ENCODE measurements at regions not wholly inside any gene's neighbourhood (a gene's known extent, or its start where the extent isn't known, plus 50 kb on each side); places are given as distances from the start of the nearest gene placed in this dataset.

- in situ Hi-C loops (cut with HindIII; ENCODE audit: low pct_unique_long_range_greater_than_20kb, low sequenced_read_pairs) = no loop called here
- DNase-seq (ENCODE audit: low read depth in 1 of 2, low spot score in 1 of 2) = no peak
- TF ChIP-seq JUND (IDR thresholded peaks at IDR 0.05; ENCODE audit: low read depth) = no peak
Measured at GRCh38 chr5:57818397-57818796, 335.8 kb upstream of the ACTBL2 start.

- in situ Hi-C loops (cut with HindIII; ENCODE audit: low pct_unique_long_range_greater_than_20kb, low sequenced_read_pairs) = no loop called here
- no peak for DNase-seq (ENCODE audit: low read depth in 1 of 2, low spot score in 1 of 2)
- no peak for TF ChIP-seq JUND (IDR thresholded peaks at IDR 0.05; ENCODE audit: low read depth)
Measured at GRCh38 chr5:57817924-57818323, 335.3 kb upstream of the ACTBL2 start.

GRCh38 chr5:57817001-57817453 is 334.4 kb upstream of the ACTBL2 start:
- no peak for TF ChIP-seq JUND (IDR thresholded peaks at IDR 0.05; ENCODE audit: low read depth)
- in situ Hi-C loops (cut with HindIII; ENCODE audit: low pct_unique_long_range_greater_than_20kb, low sequenced_read_pairs) = no loop called here
- peak in 1 of 2 experiments; percentile 47 for DNase-seq (ENCODE audit: low read depth in 1 of 2, low spot score in 1 of 2)

- in situ Hi-C loops (cut with HindIII; ENCODE audit: low pct_unique_long_range_greater_than_20kb, low sequenced_read_pairs) = no loop called here
- DNase-seq (ENCODE audit: low read depth in 1 of 2, low spot score in 1 of 2) = peak in 1 of 2 experiments; percentile 45
- no peak for TF ChIP-seq JUND (IDR thresholded peaks at IDR 0.05; ENCODE audit: low read depth)
Measured at GRCh38 chr5:57816108-57816507, 333.5 kb upstream of the ACTBL2 start.

GRCh38 chr5:57805732-57806131 is 323.1 kb upstream of the ACTBL2 start:
- no peak for TF ChIP-seq JUND (IDR thresholded peaks at IDR 0.05; ENCODE audit: low read depth)
- DNase-seq (ENCODE audit: low read depth in 1 of 2, low spot score in 1 of 2) = no peak
- in situ Hi-C loops (cut with HindIII; ENCODE audit: low pct_unique_long_range_greater_than_20kb, low sequenced_read_pairs) = no loop called here

GRCh38 chr5:57805170-57805569 is 322.6 kb upstream of the ACTBL2 start:
- no peak for DNase-seq (ENCODE audit: low read depth in 1 of 2, low spot score in 1 of 2)
- in situ Hi-C loops (cut with HindIII; ENCODE audit: low pct_unique_long_range_greater_than_20kb, low sequenced_read_pairs) = no loop called here
- no peak for TF ChIP-seq JUND (IDR thresholded peaks at IDR 0.05; ENCODE audit: low read depth)

GRCh38 chr5:57804505-57804904 is 321.9 kb upstream of the ACTBL2 start:
- in situ Hi-C loops (cut with HindIII; ENCODE audit: low pct_unique_long_range_greater_than_20kb, low sequenced_read_pairs) = no loop called here
- DNase-seq (ENCODE audit: low read depth in 1 of 2, low spot score in 1 of 2) = no peak
- TF ChIP-seq JUND (IDR thresholded peaks at IDR 0.05; ENCODE audit: low read depth) = no peak

GRCh38 chr5:57804007-57804444 is 321.4 kb upstream of the ACTBL2 start:
- no peak for DNase-seq (ENCODE audit: low read depth in 1 of 2, low spot score in 1 of 2)
- TF ChIP-seq JUND (IDR thresholded peaks at IDR 0.05; ENCODE audit: low read depth) = no peak
- in situ Hi-C loops (cut with HindIII; ENCODE audit: low pct_unique_long_range_greater_than_20kb, low sequenced_read_pairs) = no loop called here

GRCh38 chr5:57802131-57802530 is 319.5 kb upstream of the ACTBL2 start:
- no peak for TF ChIP-seq JUND (IDR thresholded peaks at IDR 0.05; ENCODE audit: low read depth)
- no peak for DNase-seq (ENCODE audit: low read depth in 1 of 2, low spot score in 1 of 2)
- in situ Hi-C loops (cut with HindIII; ENCODE audit: low pct_unique_long_range_greater_than_20kb, low sequenced_read_pairs) = no loop called here

- in situ Hi-C loops (cut with HindIII; ENCODE audit: low pct_unique_long_range_greater_than_20kb, low sequenced_read_pairs) = no loop called here
- DNase-seq (ENCODE audit: low read depth in 1 of 2, low spot score in 1 of 2) = no peak
- no peak for TF ChIP-seq JUND (IDR thresholded peaks at IDR 0.05; ENCODE audit: low read depth)
Measured at GRCh38 chr5:57795203-57795602, 312.6 kb upstream of the ACTBL2 start.

- TF ChIP-seq JUND (IDR thresholded peaks at IDR 0.05; ENCODE audit: low read depth) = 0 out of 2 replicates have a peak, but pooled peaks have one; percentile 27
Measured at GRCh38 chr5:57791875-57792274, 309.3 kb upstream of the ACTBL2 start.

GRCh38 chr5:57785946-57786345 is 303.3 kb upstream of the ACTBL2 start:
- no peak for DNase-seq (ENCODE audit: low read depth in 1 of 2, low spot score in 1 of 2)
- TF ChIP-seq JUND (IDR thresholded peaks at IDR 0.05; ENCODE audit: low read depth) = no peak
- in situ Hi-C loops (cut with HindIII; ENCODE audit: low pct_unique_long_range_greater_than_20kb, low sequenced_read_pairs) = no loop called here

More at GRCh38 chr5:57791875-57792274, 309.3 kb upstream of the ACTBL2 start:
- in situ Hi-C loops (cut with HindIII; ENCODE audit: low pct_unique_long_range_greater_than_20kb, low sequenced_read_pairs) = no loop called here
- no peak for DNase-seq (ENCODE audit: low read depth in 1 of 2, low spot score in 1 of 2)

GRCh38 chr5:57784121-57784520 is 301.5 kb upstream of the ACTBL2 start:
- in situ Hi-C loops (cut with HindIII; ENCODE audit: low pct_unique_long_range_greater_than_20kb, low sequenced_read_pairs) = no loop called here
- TF ChIP-seq JUND (IDR thresholded peaks at IDR 0.05; ENCODE audit: low read depth) = no peak

GRCh38 chr5:57783693-57784092 is 301.1 kb upstream of the ACTBL2 start:
- in situ Hi-C loops (cut with HindIII; ENCODE audit: low pct_unique_long_range_greater_than_20kb, low sequenced_read_pairs) = no loop called here
- no peak for DNase-seq (ENCODE audit: low read depth in 1 of 2, low spot score in 1 of 2)
- no peak for TF ChIP-seq JUND (IDR thresholded peaks at IDR 0.05; ENCODE audit: low read depth)

More at GRCh38 chr5:57784121-57784520, 301.5 kb upstream of the ACTBL2 start:
- DNase-seq (ENCODE audit: low read depth in 1 of 2, low spot score in 1 of 2) = peak; percentile 18 to 64

Measured in T47D (cell line).